NCI-H1436 treated with DMSO at 0.1 percent for 48 hours (cell line): ENCODE measurements at regions not wholly inside any gene's neighbourhood (a gene's known extent, or its start where the extent isn't known, plus 50 kb on each side); places are given as distances from the start of the nearest gene placed in this dataset.
"Not testable (repeated sequence)": the region's sequence is repeated elsewhere in the genome, so short reads cannot be mapped to it uniquely, and the experiment has no call there.

Experiments
- DNase-seq: peaks from one replicate; lab custom pipeline; 2025; lab: John Stamatoyannopoulos, UW

GRCh38 chr2:129008881-129009554, 690.4 kb upstream of the HS6ST1 start:
- no peak for DNase-seq

GRCh38 chr2:129009555-129010146, 691.0 kb upstream of the HS6ST1 start:
- no peak for DNase-seq

- no peak for DNase-seq
These were observed 691.6 kb upstream of the HS6ST1 start for GRCh38 chr2:129010262-129010661.

- no peak for DNase-seq
These were observed 692.9 kb upstream of the HS6ST1 start for GRCh38 chr2:129011466-129012061.

GRCh38 chr2:129014432-129014831, 695.8 kb upstream of the HS6ST1 start:
- DNase-seq: no peak

GRCh38 chr2:129015397-129016285, 697.0 kb upstream of the HS6ST1 start:
- DNase-seq: no peak

- no peak for DNase-seq
These were observed 698.3 kb upstream of the HS6ST1 start for GRCh38 chr2:129016972-129017371.

GRCh38 chr2:129024796-129025195, 706.1 kb upstream of the HS6ST1 start:
- DNase-seq: no peak

GRCh38 chr2:129035992-129036391, 717.3 kb upstream of the HS6ST1 start:
- no peak for DNase-seq

- not testable (repeated sequence) for DNase-seq
These were observed 725.0 kb upstream of the HS6ST1 start for GRCh38 chr2:129043677-129044076.

- DNase-seq: not testable (repeated sequence)
These were observed 727.8 kb upstream of the HS6ST1 start for GRCh38 chr2:129046475-129046874.

- DNase-seq: no peak
These were observed 731.4 kb upstream of the HS6ST1 start for GRCh38 chr2:129050101-129050500.

- DNase-seq: no peak
These were observed 736.6 kb upstream of the HS6ST1 start for GRCh38 chr2:129055242-129055641.

- no peak for DNase-seq
These were observed 737.2 kb upstream of the HS6ST1 start for GRCh38 chr2:129055824-129056223.

GRCh38 chr2:129056309-129056958, 737.8 kb upstream of the HS6ST1 start:
- DNase-seq: no peak

GRCh38 chr2:129056959-129057317, 738.3 kb upstream of the HS6ST1 start:
- no peak for DNase-seq

GRCh38 chr2:129058981-129059380, 740.3 kb upstream of the HS6ST1 start:
- no peak for DNase-seq

GRCh38 chr2:129059476-129059875, 740.8 kb upstream of the HS6ST1 start:
- DNase-seq: no peak

- DNase-seq: no peak
These were observed 742.6 kb upstream of the HS6ST1 start for GRCh38 chr2:129061069-129061768.

GRCh38 chr2:129061769-129062121, 743.1 kb upstream of the HS6ST1 start:
- DNase-seq: no peak

- DNase-seq: no peak
These were observed 743.7 kb upstream of the HS6ST1 start for GRCh38 chr2:129062146-129062912.
